ENCODE measurements at regions not wholly inside any gene's neighbourhood (a gene's known extent, or its start where the extent isn't known, plus 50 kb on each side); places are given as distances from the start of the nearest gene placed in this dataset.

GRCh38 chr2:234710587-234710986, 213.7 kb upstream of the ARL4C start:
- no peaks in the 10 kb centered on the region for H3K4me1 ChIP-seq
- no peak for DNase-seq (ENCODE audit: low spot score in 2 of 2)
- no peaks in the 10 kb centered on the region for H3K9me3 ChIP-seq
- H3K27ac ChIP-seq = no peak overlapping the region
- no peak overlapping the region for H3K4me3 ChIP-seq
- WGBS, 2 donors = 47 to 49% methylated on average over 5 of the region's 5 CpGs
- H3K36me3 ChIP-seq = no peaks in the 10 kb centered on the region
- H3K27me3 ChIP-seq = no peaks in the 10 kb centered on the region
- no peak for TF ChIP-seq POLR2A (IDR thresholded peaks at IDR 0.05)
- TF ChIP-seq CTCF (IDR thresholded peaks at IDR 0.05) = no peak
- TF ChIP-seq EP300 (IDR thresholded peaks at IDR 0.05) = no peak

- Histone ChIP-seq H3K27ac (no peak overlapping the region), H3K9me3 (no peaks in the 10 kb centered on the region), H3K4me3 (no peak overlapping the region), H3K27me3 (no peaks in the 10 kb centered on the region), H3K4me1 (no peaks in the 10 kb centered on the region), H3K36me3 (no peaks in the 10 kb centered on the region)
- TF ChIP-seq POLR2A (IDR thresholded peaks at IDR 0.05) (no peak), CTCF (IDR thresholded peaks at IDR 0.05) (no peak), EP300 (IDR thresholded peaks at IDR 0.05) (no peak)
- 65 to 66% methylated on average over 4 of the region's 4 CpGs for WGBS, 2 donors
- DNase-seq (ENCODE audit: low spot score in 2 of 2) = no peak
These were observed 213.2 kb upstream of the ARL4C start for GRCh38 chr2:234710066-234710465.

- no peak for DNase-seq (ENCODE audit: low spot score in 2 of 2)
- H3K27ac ChIP-seq = no peak overlapping the region
- H3K9me3 ChIP-seq = no peaks in the 10 kb centered on the region
- no peaks in the 10 kb centered on the region for H3K36me3 ChIP-seq
- H3K4me3 ChIP-seq = no peak overlapping the region
- no peaks in the 10 kb centered on the region for H3K27me3 ChIP-seq
- WGBS, 2 donors = 84 to 85% methylated on average over 3 of the region's 3 CpGs
- TF ChIP-seq CTCF (IDR thresholded peaks at IDR 0.05) = no peak
- TF ChIP-seq EP300 (IDR thresholded peaks at IDR 0.05) = no peak
- no peak for TF ChIP-seq POLR2A (IDR thresholded peaks at IDR 0.05)
- no peaks in the 10 kb centered on the region for H3K4me1 ChIP-seq
These were observed 211.8 kb upstream of the ARL4C start for GRCh38 chr2:234708717-234709116.

- H3K4me1 ChIP-seq = no peaks in the 10 kb centered on the region
- no peak for DNase-seq (ENCODE audit: low spot score in 2 of 2)
- H3K27me3 ChIP-seq = no peaks in the 10 kb centered on the region
These were observed 211.3 kb upstream of the ARL4C start for GRCh38 chr2:234708091-234708683.

GRCh38 chr2:234706086-234706485, 209.2 kb upstream of the ARL4C start:
- 87 to 90% methylated on average over 3 of the region's 3 CpGs for WGBS, 2 donors
- H3K4me1 ChIP-seq = no peaks in the 10 kb centered on the region
- no peaks in the 10 kb centered on the region for H3K27me3 ChIP-seq
- no peaks in the 10 kb centered on the region for H3K9me3 ChIP-seq
- no peak overlapping the region for H3K27ac ChIP-seq
- no peak overlapping the region for H3K4me3 ChIP-seq
- H3K36me3 ChIP-seq = no peaks in the 10 kb centered on the region
- DNase-seq (ENCODE audit: low spot score in 2 of 2) = no peak
- TF ChIP-seq POLR2A (IDR thresholded peaks at IDR 0.05) = no peak
- TF ChIP-seq CTCF (IDR thresholded peaks at IDR 0.05) = no peak
- TF ChIP-seq EP300 (IDR thresholded peaks at IDR 0.05) = no peak

More at GRCh38 chr2:234708091-234708683, 211.3 kb upstream of the ARL4C start:
- no peak overlapping the region for H3K4me3 ChIP-seq
- H3K9me3 ChIP-seq = no peaks in the 10 kb centered on the region
- no peaks in the 10 kb centered on the region for H3K36me3 ChIP-seq
- 48 to 57% methylated on average over 10 of the region's 10 CpGs for WGBS, 2 donors
- H3K27ac ChIP-seq = no peak overlapping the region
- TF ChIP-seq EP300 (IDR thresholded peaks at IDR 0.05) = no peak
- TF ChIP-seq CTCF (IDR thresholded peaks at IDR 0.05) = no peak
- TF ChIP-seq POLR2A (IDR thresholded peaks at IDR 0.05) = no peak

All from tibial nerve (tissue), 4 donors.